ENCODE measurements at regions not wholly inside any gene's neighbourhood (a gene's known extent, or its start where the extent isn't known, plus 50 kb on each side); places are given as distances from the start of the nearest gene placed in this dataset.

GRCh38 chr1:87273291-87273690 is 55.4 kb upstream of the LMO4 start:
- intact Hi-C loops (cut with micrococcal nuclease) (no loop called here), dilution Hi-C loops (cut with HindIII; ENCODE audit: low sequenced_read_pairs, unreplicated experiment) (no loop called here), in situ Hi-C loops (cut with MboI; ENCODE audit: low sequenced_read_pairs) (no loop called here)
- Histone ChIP-seq H3K4me2 (ENCODE audit: low read depth, low read length) (no peak overlapping the region), H2BK5ac (ENCODE audit: low read depth, low read length, poor library complexity, severe bottlenecking) (no peak overlapping the region), H3K4ac (ENCODE audit: low read depth, low read length) (no peak overlapping the region), H3K36me3 (ENCODE audit: control insufficient read depth, insufficient read depth, low read length) (no peaks in the 10 kb centered on the region), H3K9me3 (ENCODE audit: control insufficient read depth, insufficient read depth, low read length) (no peaks in the 10 kb centered on the region), H4K5ac (ENCODE audit: low read depth, low read length) (no peak overlapping the region), H2BK20ac (ENCODE audit: low read depth, low read length) (no peak overlapping the region), H4K91ac (ENCODE audit: insufficient read depth, low read depth, low read length) (no peak overlapping the region), H3K56ac (ENCODE audit: extremely low read depth, insufficient read depth, low read length) (no peak overlapping the region), H3K9me1 (ENCODE audit: insufficient read depth, low read length) (no peaks in the 10 kb centered on the region), H3K14ac (replicated peaks; ENCODE audit: low read depth, low read length) (no peak overlapping the region), H3K27me3 (ENCODE audit: control insufficient read depth, insufficient read depth, low read length) (no peaks in the 10 kb centered on the region; the same call in 1 of the 2 replicates), H2AK9ac (replicated peaks; ENCODE audit: low read depth, low read length, poor library complexity) (no peak overlapping the region), H3K27ac (ENCODE audit: insufficient read depth, low read length) (no peak overlapping the region), H3K79me1 (ENCODE audit: low read depth in 1 of 2, low read length in 2 of 2) (no peaks in the 10 kb centered on the region), H3K18ac (ENCODE audit: low read depth, low read length) (no peak overlapping the region), H2AFZ (replicated peaks; ENCODE audit: low read length, poor library complexity) (no peak overlapping the region), H4K20me1 (ENCODE audit: insufficient read depth, low read length) (no peaks in the 10 kb centered on the region), H2BK15ac (ENCODE audit: low read depth, low read length) (no peak overlapping the region), H3K4me3 (ENCODE audit: insufficient read depth, low read depth, low read length) (no peak overlapping the region), H3K4me1 (ENCODE audit: control insufficient read depth, insufficient read depth, low read length) (no peaks in the 10 kb centered on the region), H3K9ac (ENCODE audit: low read depth, low read length) (no peak overlapping the region), H4K8ac (ENCODE audit: low read depth in 2 of 2, low read length in 2 of 2) (no peak overlapping the region), H2BK120ac (ENCODE audit: low read depth, low read length) (no peak overlapping the region), H3K23ac (ENCODE audit: low read depth, low read length) (no peak overlapping the region), H2AK5ac (ENCODE audit: low read depth, low read length) (no peak overlapping the region)
- no CpG with 5 or more reads among the region's 1 CpG for WGBS, 2 experiments (ENCODE audit: extremely low coverage in 2 of 2, insufficient read length in 1 of 2)
- DNase-seq (no peak), ATAC-seq (ENCODE audit: low read depth) (no peak)
- TF ChIP-seq CEBPB (IDR thresholded peaks at IDR 0.05; ENCODE audit: low read depth, low read length) (no peak), MAZ (IDR thresholded peaks at IDR 0.05; ENCODE audit: borderline replicate concordance, low read depth, low read length) (no peak), USF2 (IDR thresholded peaks at IDR 0.05; ENCODE audit: low read depth, low read length) (no peak), MXI1 (IDR thresholded peaks at IDR 0.05; ENCODE audit: borderline replicate concordance, low read depth, low read length) (no peak), NFE2L2 (IDR thresholded peaks at IDR 0.05; ENCODE audit: low read depth, low read length) (no peak), RCOR1 (IDR thresholded peaks at IDR 0.05; ENCODE audit: insufficient replicate concordance, low read length) (no peak), CHD1 (IDR thresholded peaks at IDR 0.05; ENCODE audit: low read depth, low read length) (no peak), POLR2A (IDR thresholded peaks at IDR 0.05; ENCODE audit: low read depth, low read length) (no peak), RAD21 (IDR thresholded peaks at IDR 0.05; ENCODE audit: low read length) (no peak), FOS (IDR thresholded peaks at IDR 0.05; ENCODE audit: low read depth, low read length) (no peak), BHLHE40 (IDR thresholded peaks at IDR 0.05; ENCODE audit: low read depth, low read length) (no peak), MAFK (IDR thresholded peaks at IDR 0.05; ENCODE audit: low read depth, low read length) (no peak), CTCF (conservative IDR thresholded peaks at IDR 0.05; ENCODE audit: low read depth, low read length) (no peak), RFX5 (IDR thresholded peaks at IDR 0.05; ENCODE audit: low read depth, low read length) (no peak), ELK1 (IDR thresholded peaks at IDR 0.05; ENCODE audit: borderline replicate concordance, low read depth, low read length) (no peak), SMC3 (IDR thresholded peaks at IDR 0.05; ENCODE audit: low read depth, low read length) (no peak)
- BruUV-seq (replicated peaks) = no TSS peak
- ChIA-PET POLR2A (ENCODE audit: unreplicated experiment) (no interaction called here), CTCF (no interaction called here)

Data from IMR-90 (cell line).